ENCODE measurements at regions not wholly inside any gene's neighbourhood (a gene's known extent, or its start where the extent isn't known, plus 50 kb on each side); places are given as distances from the start of the nearest gene placed in this dataset.

- TF ChIP-seq POLR2A (IDR thresholded peaks at IDR 0.05) = no peak
- TF ChIP-seq, protein P1, sequence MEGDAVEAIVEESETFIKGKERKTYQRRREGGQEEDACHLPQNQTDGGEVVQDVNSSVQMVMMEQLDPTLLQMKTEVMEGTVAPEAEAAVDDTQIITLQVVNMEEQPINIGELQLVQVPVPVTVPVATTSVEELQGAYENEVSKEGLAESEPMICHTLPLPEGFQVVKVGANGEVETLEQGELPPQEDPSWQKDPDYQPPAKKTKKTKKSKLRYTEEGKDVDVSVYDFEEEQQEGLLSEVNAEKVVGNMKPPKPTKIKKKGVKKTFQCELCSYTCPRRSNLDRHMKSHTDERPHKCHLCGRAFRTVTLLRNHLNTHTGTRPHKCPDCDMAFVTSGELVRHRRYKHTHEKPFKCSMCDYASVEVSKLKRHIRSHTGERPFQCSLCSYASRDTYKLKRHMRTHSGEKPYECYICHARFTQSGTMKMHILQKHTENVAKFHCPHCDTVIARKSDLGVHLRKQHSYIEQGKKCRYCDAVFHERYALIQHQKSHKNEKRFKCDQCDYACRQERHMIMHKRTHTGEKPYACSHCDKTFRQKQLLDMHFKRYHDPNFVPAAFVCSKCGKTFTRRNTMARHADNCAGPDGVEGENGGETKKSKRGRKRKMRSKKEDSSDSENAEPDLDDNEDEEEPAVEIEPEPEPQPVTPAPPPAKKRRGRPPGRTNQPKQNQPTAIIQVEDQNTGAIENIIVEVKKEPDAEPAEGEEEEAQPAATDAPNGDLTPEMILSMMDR (IDR thresholded peaks at IDR 0.05) = no peak
These were observed 71.2 kb upstream of the FSIP2 start for GRCh38 chr2:185667452-185667851.

All from body of pancreas (tissue), 4 donors.